HG02870 (cell line): ENCODE measurements at regions not wholly inside any gene's neighbourhood (a gene's known extent, or its start where the extent isn't known, plus 50 kb on each side); places are given as distances from the start of the nearest gene placed in this dataset.
"Not testable (repeated sequence)": the region's sequence is repeated elsewhere in the genome, so short reads cannot be mapped to it uniquely, and the experiment has no call there.

Experiments
- ATAC-seq: cut with Tn5 transposase; IDR thresholded peaks from one replicate; pipeline ENCODE4 v1.9.1; 2021; ENCODE audit warnings: mild to moderate bottlenecking, moderate library complexity; ENCODE audit not compliant: unreplicated experiment

- not testable (repeated sequence) for ATAC-seq
Observed at GRCh38 chr1:244156617-244157016, 105.5 kb downstream of the ZBTB18 start.

DNA sequence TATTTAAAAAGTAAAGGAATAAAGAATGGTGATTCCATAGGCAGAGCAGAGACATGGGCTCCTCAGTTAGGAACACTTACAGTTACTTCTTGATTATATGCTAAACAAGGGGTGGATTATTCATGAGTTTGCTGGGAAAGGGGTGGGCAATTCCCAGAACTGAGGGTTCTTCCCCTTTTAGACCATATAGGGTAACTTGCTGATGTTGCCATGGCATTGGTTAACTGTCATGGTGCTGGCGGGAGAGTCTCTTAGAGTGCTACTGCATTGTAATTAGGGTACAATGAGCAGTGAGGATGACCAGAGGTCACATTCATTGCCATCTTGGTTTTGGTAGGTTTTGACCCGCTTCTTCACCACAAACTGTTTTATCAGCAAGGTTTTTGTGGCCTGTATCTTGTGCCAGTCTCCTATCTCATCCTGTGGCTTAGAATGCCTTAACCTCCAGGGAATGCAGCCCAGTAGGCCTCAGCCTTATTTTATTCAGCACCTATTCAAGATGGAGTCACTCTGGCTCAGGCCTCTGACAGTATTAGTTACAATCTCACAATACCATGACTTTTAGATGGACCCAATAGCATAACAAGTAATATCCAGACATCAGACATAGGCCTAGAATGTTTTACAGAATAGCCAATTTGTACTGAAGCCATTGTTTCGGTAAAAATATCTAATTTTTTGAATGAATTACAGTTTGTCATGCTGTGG is 106.8 kb downstream of the ZBTB18 start:
- no peak for ATAC-seq

DNA sequence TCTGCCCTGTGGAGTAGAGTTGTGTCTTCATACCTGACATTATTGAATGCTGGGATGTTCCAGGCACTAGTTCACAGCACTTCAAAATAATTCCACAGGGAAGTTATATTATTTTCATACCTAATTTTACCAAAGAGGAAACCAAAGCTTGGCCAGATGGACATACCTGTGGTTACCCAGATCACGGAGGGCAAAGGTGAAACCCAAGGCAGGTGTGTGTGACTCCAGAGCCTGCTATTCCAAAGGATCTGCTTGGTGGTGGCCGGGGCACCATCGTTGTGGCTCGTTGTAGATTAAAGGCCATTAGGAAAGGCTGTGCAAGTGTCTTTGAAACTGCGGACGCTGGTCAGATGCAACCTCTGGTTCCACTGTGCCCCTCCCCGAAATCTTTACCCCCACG is 108.6 kb downstream of the ZBTB18 start:
- no peak for ATAC-seq

GRCh38 chr1:244160455-244161235 is 109.6 kb downstream of the ZBTB18 start:
- ATAC-seq: no peak

DNA sequence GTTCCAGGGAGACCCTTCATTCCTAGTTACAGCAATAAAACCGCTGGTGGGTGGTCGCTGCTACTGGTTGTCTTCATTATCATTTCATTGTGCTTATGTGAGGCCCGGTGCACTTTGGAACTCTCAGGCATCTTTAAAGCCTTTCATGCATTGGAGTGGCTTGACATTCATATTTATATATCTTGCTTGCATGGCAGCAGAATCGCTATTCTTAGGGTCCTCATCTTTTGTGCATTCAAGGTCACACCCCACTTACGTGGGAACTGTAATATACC is 110.1 kb downstream of the ZBTB18 start:
- no peak for ATAC-seq

DNA sequence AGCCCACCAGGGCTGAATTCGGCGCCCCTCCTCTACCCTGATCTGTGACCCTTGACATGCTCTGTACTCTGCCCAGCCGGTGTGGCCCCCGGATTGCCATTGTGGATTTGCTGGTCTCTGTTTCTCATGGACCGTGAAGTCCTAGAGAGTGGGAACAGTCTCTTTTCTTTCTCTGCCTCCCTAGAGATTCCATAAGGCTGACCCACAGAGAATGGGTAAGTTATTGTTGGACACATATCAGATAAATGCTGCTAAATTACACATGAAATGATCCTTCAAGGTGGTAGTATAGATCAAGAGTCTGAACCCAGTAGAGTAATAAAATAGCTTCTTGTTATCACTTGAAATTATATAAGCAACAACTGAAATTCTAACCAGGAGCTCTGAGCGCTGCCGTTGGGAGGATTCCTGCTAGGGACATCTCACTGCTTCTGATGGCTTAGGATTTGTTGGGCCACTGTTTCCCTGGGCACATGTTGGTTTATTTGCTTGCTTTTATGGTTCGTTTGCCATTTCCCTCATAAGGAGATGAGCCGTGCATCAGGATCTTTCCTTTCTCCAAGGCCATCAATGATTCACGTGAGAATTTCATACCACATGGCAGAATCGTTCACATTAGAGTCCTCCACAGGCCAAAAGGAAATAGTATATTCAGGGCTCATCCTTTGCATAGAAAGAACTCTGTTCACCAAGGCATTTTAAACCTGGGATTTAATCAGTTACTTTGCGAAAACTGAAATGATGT is 111.9 kb downstream of the ZBTB18 start:
- ATAC-seq: no peak

- no peak for ATAC-seq
Observed at GRCh38 chr1:244163861-244164510, 112.9 kb downstream of the ZBTB18 start.

- ATAC-seq: no peak
Observed at GRCh38 chr1:244164511-244164890, 113.4 kb downstream of the ZBTB18 start.

DNA sequence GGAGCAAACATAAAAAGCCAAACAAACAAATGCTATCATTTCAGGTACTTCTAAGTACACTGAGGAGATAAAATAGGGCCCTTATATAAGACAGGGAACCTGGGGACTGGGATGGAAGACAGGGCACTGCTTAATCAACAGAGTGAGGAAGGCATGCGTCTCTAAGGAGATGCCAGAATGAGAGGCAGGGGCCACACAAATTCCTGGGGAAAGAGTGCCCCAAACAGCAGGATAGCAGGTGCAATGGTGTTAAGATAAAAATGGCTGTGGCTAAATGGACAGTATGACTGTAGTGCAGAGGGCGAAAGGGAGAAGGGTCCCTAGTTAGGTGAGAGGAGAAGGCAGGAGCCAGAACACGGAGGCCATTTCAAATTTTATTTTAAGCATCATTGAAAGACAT is 113.9 kb downstream of the ZBTB18 start:
- no peak for ATAC-seq

- ATAC-seq: no peak
Observed at GRCh38 chr1:244165701-244166100, 114.6 kb downstream of the ZBTB18 start.

- no peak for ATAC-seq
Observed at GRCh38 chr1:244171241-244171985, 120.3 kb downstream of the ZBTB18 start.

DNA sequence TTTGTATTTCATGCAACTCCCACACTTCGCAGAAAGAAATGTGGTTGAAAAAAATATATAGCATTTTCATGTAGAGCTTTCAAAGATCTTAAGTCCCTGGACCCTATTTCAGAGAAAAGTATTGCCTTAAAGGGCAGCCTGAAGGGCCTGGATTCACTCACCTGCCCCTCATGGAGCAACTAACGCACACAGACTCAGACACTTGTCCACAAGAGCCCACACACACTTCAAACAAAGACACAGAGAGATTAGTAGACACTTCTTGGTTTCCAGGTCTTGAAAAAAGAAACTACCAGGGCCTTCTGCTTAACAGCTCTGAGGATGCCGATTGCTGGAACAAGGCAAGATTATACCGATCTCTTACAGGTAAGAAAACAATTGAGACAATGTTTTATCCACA is 122.2 kb downstream of the ZBTB18 start:
- ATAC-seq: no peak

DNA sequence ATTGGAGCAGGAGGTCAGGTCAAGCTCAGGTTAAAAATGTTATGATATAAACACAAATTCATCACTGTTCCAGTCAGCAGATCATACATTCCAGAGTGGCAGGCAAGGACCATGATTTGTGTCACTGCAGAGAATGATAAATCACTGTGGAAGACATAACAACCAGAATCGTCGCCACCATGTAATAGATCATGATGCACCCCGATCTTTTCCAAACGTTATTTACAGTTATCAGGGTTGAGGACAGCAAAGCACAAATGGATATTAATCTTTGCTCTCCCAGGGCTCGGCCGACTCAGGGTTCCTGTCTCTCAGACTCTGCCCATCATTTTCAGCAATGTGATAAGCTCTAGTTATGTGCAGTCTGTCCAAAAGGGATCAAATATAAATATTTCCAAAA is 122.7 kb downstream of the ZBTB18 start:
- no peak for ATAC-seq

GRCh38 chr1:244174922-244175521 is 123.9 kb downstream of the ZBTB18 start:
- no peak for ATAC-seq

DNA sequence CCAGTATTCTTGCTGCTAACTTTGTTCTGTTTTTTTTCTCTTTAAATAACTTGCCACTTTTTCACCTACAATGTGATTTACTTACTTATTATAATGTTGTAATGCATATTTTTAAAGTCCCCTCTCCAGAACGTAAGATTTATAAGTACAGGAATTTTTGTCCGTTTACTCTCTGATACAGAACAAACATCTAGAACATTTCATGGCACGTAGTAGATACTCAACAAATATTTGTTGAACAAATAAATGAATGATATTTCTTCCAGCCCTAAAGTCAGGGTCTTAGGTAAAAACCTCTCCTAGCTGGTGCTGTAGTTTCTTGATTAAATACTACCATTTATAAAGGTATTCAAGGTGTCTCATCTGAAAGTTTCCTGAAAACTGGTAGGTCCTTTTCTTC is 125.1 kb downstream of the ZBTB18 start:
- no peak for ATAC-seq

- no peak for ATAC-seq
Observed at GRCh38 chr1:244180256-244180655, 129.2 kb downstream of the ZBTB18 start.

- ATAC-seq: no peak
Observed at GRCh38 chr1:244181867-244182266, 130.8 kb downstream of the ZBTB18 start.

DNA sequence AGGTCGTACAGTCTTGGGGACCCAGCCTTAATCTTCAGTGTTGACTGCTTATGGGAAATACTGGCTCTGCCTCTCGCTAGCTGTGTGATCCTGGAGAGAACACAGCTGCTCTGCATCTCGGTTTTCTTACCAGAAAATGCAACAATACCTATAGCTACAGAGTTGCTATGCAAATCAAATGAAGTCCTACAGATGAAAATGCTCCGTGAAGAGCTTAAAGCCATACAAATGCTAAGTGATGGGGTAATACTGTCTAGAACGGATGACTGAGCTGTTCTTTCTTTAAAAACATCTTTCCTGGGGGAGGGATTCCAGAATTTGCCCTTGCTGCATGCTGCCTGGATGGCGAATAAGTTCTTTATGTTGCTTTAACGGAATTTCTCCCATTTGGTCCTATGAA is 132.0 kb downstream of the ZBTB18 start:
- ATAC-seq: no peak

DNA sequence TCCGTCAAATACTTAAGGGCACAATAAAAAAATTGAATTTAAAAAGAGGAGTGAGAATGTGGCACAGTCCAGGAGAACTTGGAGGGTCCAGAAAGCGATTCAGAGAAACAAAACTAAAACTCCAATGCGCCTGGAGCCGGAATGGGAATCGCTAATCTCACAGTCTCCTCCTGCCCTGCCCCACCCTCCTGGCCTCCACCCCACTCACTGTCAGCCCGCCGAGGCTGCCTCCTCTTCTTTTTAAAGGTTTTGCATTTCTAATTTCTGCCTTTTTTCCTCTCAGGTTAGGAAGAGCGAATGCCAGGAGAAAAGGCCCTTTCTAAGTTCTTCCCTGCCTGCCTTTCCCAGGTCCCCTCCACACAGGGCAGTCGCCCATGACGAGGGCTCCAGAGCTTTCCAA is 135.3 kb downstream of the ZBTB18 start:
- ATAC-seq: no peak

DNA sequence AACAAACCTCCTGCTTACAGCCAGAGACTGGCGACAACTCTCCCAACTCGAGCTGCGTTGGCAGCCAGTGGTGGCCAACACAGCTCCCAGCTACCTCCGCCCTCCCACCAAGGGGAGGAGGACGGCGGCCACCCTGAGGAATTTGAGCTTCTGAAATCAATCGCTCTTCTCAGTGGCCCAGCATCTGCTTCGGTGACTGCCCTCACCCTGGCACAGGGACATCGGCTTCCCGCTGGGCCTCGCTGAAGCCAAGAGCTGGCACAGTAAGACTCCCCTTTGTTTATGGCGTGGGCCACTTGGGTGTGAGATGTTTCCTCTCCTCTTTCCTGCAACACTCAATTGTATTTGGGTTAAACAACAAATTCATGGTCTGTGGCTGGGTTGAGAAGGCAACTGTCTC is 136.2 kb downstream of the ZBTB18 start:
- no peak for ATAC-seq
